ENCODE measurements at regions not wholly inside any gene's neighbourhood (a gene's known extent, or its start where the extent isn't known, plus 50 kb on each side); places are given as distances from the start of the nearest gene placed in this dataset.

DNA sequence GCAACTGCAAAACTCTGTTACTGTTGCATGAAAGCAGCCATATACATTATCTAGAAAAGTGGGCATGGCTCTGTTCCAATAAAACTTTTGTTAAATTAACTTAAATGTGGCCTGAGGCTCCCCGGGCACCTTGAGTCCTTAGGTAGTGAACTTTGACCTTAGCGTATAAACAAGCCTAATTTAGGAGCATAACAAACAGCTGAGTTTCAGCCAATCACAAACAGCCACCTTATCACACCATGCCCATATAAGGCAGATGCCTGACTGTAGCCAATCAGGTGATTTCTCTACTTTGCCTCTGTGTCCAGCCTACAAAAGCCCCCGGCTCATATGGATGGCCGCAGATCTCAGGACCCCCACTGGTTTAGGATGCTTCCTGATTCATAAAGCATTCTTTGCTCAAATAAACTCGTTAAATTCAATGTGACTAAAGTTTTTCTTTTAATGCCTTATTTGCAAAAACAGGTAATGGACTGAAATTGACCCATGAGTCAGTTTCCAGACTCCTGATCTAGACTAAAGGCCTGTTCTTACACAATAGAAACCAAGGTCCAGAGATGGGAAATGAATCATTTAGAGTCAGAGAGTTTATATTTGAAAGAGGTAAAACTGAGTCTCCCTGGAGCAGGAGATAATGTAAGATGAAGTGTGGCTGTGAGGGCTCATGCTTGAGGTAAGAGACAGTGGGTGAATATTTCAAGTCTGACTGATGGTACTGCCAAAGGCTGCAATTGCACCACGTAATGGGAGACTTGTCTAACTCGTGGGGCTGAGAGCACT, 130.2 kb downstream of the FGF9 start:
- TF ChIP-seq POLR2AphosphoS5 (IDR thresholded peaks at IDR 0.05) (no peak), POLR2A (IDR thresholded peaks at IDR 0.05) (no peak)
- TF ChIP-seq, protein P1, sequence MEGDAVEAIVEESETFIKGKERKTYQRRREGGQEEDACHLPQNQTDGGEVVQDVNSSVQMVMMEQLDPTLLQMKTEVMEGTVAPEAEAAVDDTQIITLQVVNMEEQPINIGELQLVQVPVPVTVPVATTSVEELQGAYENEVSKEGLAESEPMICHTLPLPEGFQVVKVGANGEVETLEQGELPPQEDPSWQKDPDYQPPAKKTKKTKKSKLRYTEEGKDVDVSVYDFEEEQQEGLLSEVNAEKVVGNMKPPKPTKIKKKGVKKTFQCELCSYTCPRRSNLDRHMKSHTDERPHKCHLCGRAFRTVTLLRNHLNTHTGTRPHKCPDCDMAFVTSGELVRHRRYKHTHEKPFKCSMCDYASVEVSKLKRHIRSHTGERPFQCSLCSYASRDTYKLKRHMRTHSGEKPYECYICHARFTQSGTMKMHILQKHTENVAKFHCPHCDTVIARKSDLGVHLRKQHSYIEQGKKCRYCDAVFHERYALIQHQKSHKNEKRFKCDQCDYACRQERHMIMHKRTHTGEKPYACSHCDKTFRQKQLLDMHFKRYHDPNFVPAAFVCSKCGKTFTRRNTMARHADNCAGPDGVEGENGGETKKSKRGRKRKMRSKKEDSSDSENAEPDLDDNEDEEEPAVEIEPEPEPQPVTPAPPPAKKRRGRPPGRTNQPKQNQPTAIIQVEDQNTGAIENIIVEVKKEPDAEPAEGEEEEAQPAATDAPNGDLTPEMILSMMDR (IDR thresholded peaks at IDR 0.05): no peak

Data from gastroesophageal sphincter (tissue), 3 donors.